ENCODE measurements at regions not wholly inside any gene's neighbourhood (a gene's known extent, or its start where the extent isn't known, plus 50 kb on each side); places are given as distances from the start of the nearest gene placed in this dataset.

GRCh38 chr5:133744051-133744959 is 132.0 kb upstream of the FSTL4 start:
- ATAC-seq (replicated peaks in 1 of 4) = no peak
- H3K27ac Mint-ChIP-seq = no peak overlapping the region
- no peaks in the 10 kb centered on the region for H3K9me3 ChIP-seq
- ChIA-PET CTCF (no interaction called here), POLR2A (no interaction called here)
- H3K4me3 Mint-ChIP-seq = no peak overlapping the region
- H3K27me3 Mint-ChIP-seq = peaks cover 28 to 30% of the 10 kb centered on the region in 2 donors
- no peak for DNase-seq
- H3K9me3 Mint-ChIP-seq = no peaks in the 10 kb centered on the region
- no peaks in the 10 kb centered on the region for H3K36me3 ChIP-seq (ENCODE audit: control insufficient read depth in 2 of 2, extremely low read depth in 1 of 2, insufficient read depth in 1 of 2, low read length in 1 of 2)
- H3K4me1 Mint-ChIP-seq = no peaks in the 10 kb centered on the region
- no peaks in the 10 kb centered on the region for H3K4me1 ChIP-seq (ENCODE audit: control insufficient read depth in 1 of 2, extremely low read depth in 1 of 2, insufficient read depth in 2 of 2, low read length in 2 of 2)
- H3K4me3 ChIP-seq (ENCODE audit: control insufficient read depth in 1 of 2, extremely low read depth in 1 of 2, low read length in 1 of 2) = no peak overlapping the region
- H3K27me3 ChIP-seq (replicated peaks in 1 of 2; ENCODE audit: control insufficient read depth in 2 of 2, extremely low read depth in 1 of 2, insufficient read depth in 2 of 2, low read length in 1 of 2) = peaks cover 0 to 23% of the 10 kb centered on the region in 2 experiments
- 40% methylated on average over 12 of the region's 14 CpGs for WGBS (ENCODE audit: insufficient coverage)
- no peaks in the 10 kb centered on the region for H3K36me3 Mint-ChIP-seq
- H3K27ac ChIP-seq (ENCODE audit: low read length) = no peak overlapping the region

- no peaks in the 10 kb centered on the region for H3K36me3 Mint-ChIP-seq
- no peaks in the 10 kb centered on the region for H3K4me1 Mint-ChIP-seq
- H3K9me3 ChIP-seq = no peaks in the 10 kb centered on the region
- ATAC-seq (replicated peaks in 1 of 4) (no peak), DNase-seq (no peak)
- no peak overlapping the region for H3K27ac Mint-ChIP-seq
- no peak overlapping the region for H3K27ac ChIP-seq (ENCODE audit: low read length)
- peaks cover 0 to 27% of the 10 kb centered on the region in 2 experiments for H3K27me3 ChIP-seq (replicated peaks in 1 of 2; ENCODE audit: control insufficient read depth in 2 of 2, extremely low read depth in 1 of 2, insufficient read depth in 2 of 2, low read length in 1 of 2)
- ChIA-PET POLR2A (no interaction called here), CTCF (no interaction called here)
- 48% methylated on average over 3 of the region's 12 CpGs for WGBS (ENCODE audit: insufficient coverage)
- H3K4me1 ChIP-seq (ENCODE audit: control insufficient read depth in 1 of 2, extremely low read depth in 1 of 2, insufficient read depth in 2 of 2, low read length in 2 of 2) = no peaks in the 10 kb centered on the region
- H3K4me3 ChIP-seq (ENCODE audit: control insufficient read depth in 1 of 2, extremely low read depth in 1 of 2, low read length in 1 of 2) = no peak overlapping the region
- no peak overlapping the region for H3K4me3 Mint-ChIP-seq
- H3K27me3 Mint-ChIP-seq = peaks cover 18 to 30% of the 10 kb centered on the region in 2 donors
- no peaks in the 10 kb centered on the region for H3K36me3 ChIP-seq (ENCODE audit: control insufficient read depth in 2 of 2, extremely low read depth in 1 of 2, insufficient read depth in 1 of 2, low read length in 1 of 2)
- H3K9me3 Mint-ChIP-seq = no peaks in the 10 kb centered on the region
Measured at GRCh38 chr5:133742431-133742988, 130.2 kb upstream of the FSTL4 start.

- Mint-ChIP-seq H3K9me3 (no peaks in the 10 kb centered on the region), H3K4me1 (no peaks in the 10 kb centered on the region), H3K27me3 (peaks cover 22 to 29% of the 10 kb centered on the region in 2 donors), H3K4me3 (no peak overlapping the region), H3K27ac (no peak overlapping the region), H3K36me3 (no peaks in the 10 kb centered on the region)
- ATAC-seq (replicated peaks in 1 of 4) (no peak), DNase-seq (no peak)
- CTCF ChIA-PET = no interaction called here
- WGBS (ENCODE audit: insufficient coverage) = 50% methylated on average over 2 of the region's 4 CpGs
- peaks cover 0 to 27% of the 10 kb centered on the region in 2 experiments for H3K27me3 ChIP-seq (replicated peaks in 1 of 2; ENCODE audit: control insufficient read depth in 2 of 2, extremely low read depth in 1 of 2, insufficient read depth in 2 of 2, low read length in 1 of 2)
- no peaks in the 10 kb centered on the region for H3K4me1 ChIP-seq (ENCODE audit: control insufficient read depth in 1 of 2, extremely low read depth in 1 of 2, insufficient read depth in 2 of 2, low read length in 2 of 2)
- no peak overlapping the region for H3K27ac ChIP-seq (ENCODE audit: low read length)
- H3K9me3 ChIP-seq = no peaks in the 10 kb centered on the region
- H3K36me3 ChIP-seq (ENCODE audit: control insufficient read depth in 2 of 2, extremely low read depth in 1 of 2, insufficient read depth in 1 of 2, low read length in 1 of 2) = no peaks in the 10 kb centered on the region
- no peak overlapping the region for H3K4me3 ChIP-seq (ENCODE audit: control insufficient read depth in 1 of 2, extremely low read depth in 1 of 2, low read length in 1 of 2)
- POLR2A ChIA-PET = no interaction called here
Measured at GRCh38 chr5:133741818-133742355, 129.5 kb upstream of the FSTL4 start.

GRCh38 chr5:133741396-133741795 is 129.1 kb upstream of the FSTL4 start:
- ChIA-PET CTCF (no interaction called here), POLR2A (no interaction called here)
- Histone ChIP-seq H3K36me3 (ENCODE audit: control insufficient read depth in 2 of 2, extremely low read depth in 1 of 2, insufficient read depth in 1 of 2, low read length in 1 of 2) (no peaks in the 10 kb centered on the region), H3K9me3 (no peaks in the 10 kb centered on the region), H3K4me1 (ENCODE audit: control insufficient read depth in 1 of 2, extremely low read depth in 1 of 2, insufficient read depth in 2 of 2, low read length in 2 of 2) (no peaks in the 10 kb centered on the region), H3K27ac (ENCODE audit: low read length) (no peak overlapping the region), H3K4me3 (ENCODE audit: control insufficient read depth in 1 of 2, extremely low read depth in 1 of 2, low read length in 1 of 2) (no peak overlapping the region), H3K27me3 (replicated peaks in 1 of 2; ENCODE audit: control insufficient read depth in 2 of 2, extremely low read depth in 1 of 2, insufficient read depth in 2 of 2, low read length in 1 of 2) (peaks cover 0 to 27% of the 10 kb centered on the region in 2 experiments)
- ATAC-seq (replicated peaks in 1 of 4) (no peak), DNase-seq (no peak)
- Mint-ChIP-seq H3K36me3 (no peaks in the 10 kb centered on the region), H3K4me3 (no peak overlapping the region), H3K27me3 (peaks cover 22 to 29% of the 10 kb centered on the region in 2 donors), H3K9me3 (no peaks in the 10 kb centered on the region), H3K27ac (no peak overlapping the region), H3K4me1 (no peaks in the 10 kb centered on the region)
- 83% methylated on average over 2 of the region's 4 CpGs for WGBS (ENCODE audit: insufficient coverage)

- POLR2A ChIA-PET = interaction anchor here (0.6 kb wide), 2 partner anchors 625 to 1697 kb away, joined by 3 to 7 read pairs; no protein-coding TSS in a partner anchor
- Histone ChIP-seq H3K4me1 (ENCODE audit: control insufficient read depth in 1 of 2, extremely low read depth in 1 of 2, insufficient read depth in 2 of 2, low read length in 2 of 2) (no peaks in the 10 kb centered on the region), H3K36me3 (ENCODE audit: control insufficient read depth in 2 of 2, extremely low read depth in 1 of 2, insufficient read depth in 1 of 2, low read length in 1 of 2) (no peaks in the 10 kb centered on the region), H3K27me3 (replicated peaks in 1 of 2; ENCODE audit: control insufficient read depth in 2 of 2, extremely low read depth in 1 of 2, insufficient read depth in 2 of 2, low read length in 1 of 2) (peaks cover 0 to 22% of the 10 kb centered on the region in 2 experiments), H3K9me3 (no peaks in the 10 kb centered on the region), H3K4me3 (ENCODE audit: control insufficient read depth in 1 of 2, extremely low read depth in 1 of 2, low read length in 1 of 2) (no peak overlapping the region), H3K27ac (ENCODE audit: low read length) (no peak overlapping the region)
- Mint-ChIP-seq H3K36me3 (no peaks in the 10 kb centered on the region), H3K9me3 (no peaks in the 10 kb centered on the region), H3K4me1 (no peaks in the 10 kb centered on the region), H3K27me3 (peaks cover 22 to 29% of the 10 kb centered on the region in 2 donors), H3K27ac (no peak overlapping the region), H3K4me3 (no peak overlapping the region)
- no peak for DNase-seq
- ATAC-seq (replicated peaks in 1 of 4) = no peak
- whole genome bisulfite sequencing (ENCODE audit: insufficient coverage) = 60% methylated on average over 4 of the region's 10 CpGs
- CTCF ChIA-PET = no interaction called here
Measured at GRCh38 chr5:133739181-133739780, 126.9 kb upstream of the FSTL4 start.

GRCh38 chr5:133738271-133738670 is 125.9 kb upstream of the FSTL4 start:
- Histone ChIP-seq H3K27ac (ENCODE audit: low read length) (no peak overlapping the region), H3K36me3 (ENCODE audit: control insufficient read depth in 2 of 2, extremely low read depth in 1 of 2, insufficient read depth in 1 of 2, low read length in 1 of 2) (no peaks in the 10 kb centered on the region), H3K9me3 (no peaks in the 10 kb centered on the region), H3K27me3 (replicated peaks in 1 of 2; ENCODE audit: control insufficient read depth in 2 of 2, extremely low read depth in 1 of 2, insufficient read depth in 2 of 2, low read length in 1 of 2) (peaks cover 0 to 21% of the 10 kb centered on the region in 2 experiments), H3K4me1 (ENCODE audit: control insufficient read depth in 1 of 2, extremely low read depth in 1 of 2, insufficient read depth in 2 of 2, low read length in 2 of 2) (no peaks in the 10 kb centered on the region), H3K4me3 (ENCODE audit: control insufficient read depth in 1 of 2, extremely low read depth in 1 of 2, low read length in 1 of 2) (no peak overlapping the region)
- CTCF ChIA-PET = no interaction called here
- no peak for DNase-seq
- no peak for ATAC-seq (replicated peaks in 1 of 4)
- peaks cover 15 to 24% of the 10 kb centered on the region in 2 donors for H3K27me3 Mint-ChIP-seq
- H3K4me3 Mint-ChIP-seq = no peak overlapping the region
- H3K9me3 Mint-ChIP-seq = no peaks in the 10 kb centered on the region
- no peak overlapping the region for H3K27ac Mint-ChIP-seq
- H3K4me1 Mint-ChIP-seq = no peaks in the 10 kb centered on the region
- POLR2A ChIA-PET = no interaction called here
- WGBS (ENCODE audit: insufficient coverage) = 66% methylated on average over 3 of the region's 4 CpGs
- H3K36me3 Mint-ChIP-seq = no peaks in the 10 kb centered on the region

Data from T-cell (primary cell).